HFF-Myc (cell line): ENCODE measurements at regions not wholly inside any gene's neighbourhood (a gene's known extent, or its start where the extent isn't known, plus 50 kb on each side); places are given as distances from the start of the nearest gene placed in this dataset.

Experiments
- DNase-seq: peaks from one replicate; pipeline ENCODE4 v3.0.0-alpha.2; 2011; ENCODE audit warnings: low read depth; ENCODE audit errors: extremely low read depth
- H3K4me3 ChIP-seq: replicated peaks from 2 replicates; pipeline ENCODE4 v1.5.1; 2011; ENCODE audit warnings: low read depth, mild to moderate bottlenecking, control low read depth, low read length
- TF ChIP-seq, protein P1 (sequence below): IDR thresholded peaks from 2 replicates; pipeline ENCODE4 v1.5.1; 2012; ENCODE audit warnings: mild to moderate bottlenecking, low read depth, low read length, control low read depth; ENCODE audit errors: missing control alignments

GRCh38 chr17:36741019-36741902 lies 139.9 kb downstream of the MRM1 start:
- no peak for DNase-seq
- TF ChIP-seq, protein P1, sequence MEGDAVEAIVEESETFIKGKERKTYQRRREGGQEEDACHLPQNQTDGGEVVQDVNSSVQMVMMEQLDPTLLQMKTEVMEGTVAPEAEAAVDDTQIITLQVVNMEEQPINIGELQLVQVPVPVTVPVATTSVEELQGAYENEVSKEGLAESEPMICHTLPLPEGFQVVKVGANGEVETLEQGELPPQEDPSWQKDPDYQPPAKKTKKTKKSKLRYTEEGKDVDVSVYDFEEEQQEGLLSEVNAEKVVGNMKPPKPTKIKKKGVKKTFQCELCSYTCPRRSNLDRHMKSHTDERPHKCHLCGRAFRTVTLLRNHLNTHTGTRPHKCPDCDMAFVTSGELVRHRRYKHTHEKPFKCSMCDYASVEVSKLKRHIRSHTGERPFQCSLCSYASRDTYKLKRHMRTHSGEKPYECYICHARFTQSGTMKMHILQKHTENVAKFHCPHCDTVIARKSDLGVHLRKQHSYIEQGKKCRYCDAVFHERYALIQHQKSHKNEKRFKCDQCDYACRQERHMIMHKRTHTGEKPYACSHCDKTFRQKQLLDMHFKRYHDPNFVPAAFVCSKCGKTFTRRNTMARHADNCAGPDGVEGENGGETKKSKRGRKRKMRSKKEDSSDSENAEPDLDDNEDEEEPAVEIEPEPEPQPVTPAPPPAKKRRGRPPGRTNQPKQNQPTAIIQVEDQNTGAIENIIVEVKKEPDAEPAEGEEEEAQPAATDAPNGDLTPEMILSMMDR = no peak
- no peak overlapping the region for H3K4me3 ChIP-seq

DNA sequence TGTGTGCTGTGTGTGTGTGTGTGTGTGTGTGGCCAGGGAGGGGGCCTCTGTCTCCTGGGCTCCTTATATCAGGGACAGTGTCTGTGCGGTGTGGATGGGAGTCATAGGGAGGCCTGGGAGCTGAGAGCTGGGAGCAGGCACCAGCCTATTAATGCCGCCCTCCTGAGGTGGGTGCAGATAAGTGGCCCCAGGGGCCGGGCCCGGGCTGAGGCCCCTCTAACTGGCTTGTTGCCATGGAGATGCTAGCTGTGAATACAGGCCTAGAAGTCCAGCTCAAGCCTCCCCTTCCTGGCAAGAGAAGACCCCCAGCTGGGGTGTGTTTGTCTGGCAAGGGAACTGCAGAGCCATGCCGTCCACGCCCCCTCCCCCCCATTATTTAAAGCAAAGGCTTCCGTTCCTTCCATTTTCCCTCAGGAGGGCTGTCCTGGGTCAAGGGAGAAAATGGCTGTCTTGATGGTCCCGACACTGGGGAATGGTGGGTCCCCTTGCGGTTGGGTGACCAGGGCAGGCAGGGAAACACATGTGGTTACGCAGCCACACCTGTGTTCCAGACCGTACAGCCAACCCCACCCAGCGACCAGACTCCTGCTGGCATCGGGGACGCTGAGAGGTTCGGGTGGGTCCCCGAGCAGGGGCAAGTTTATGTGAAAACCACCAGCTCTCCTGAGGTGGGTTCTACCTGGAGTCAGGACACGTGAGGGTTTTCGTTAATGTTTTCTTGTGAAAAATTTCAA lies 141.1 kb downstream of the MRM1 start:
- no peak for DNase-seq
- TF ChIP-seq, protein P1 = no peak
- H3K4me3 ChIP-seq = no peak overlapping the region

- no peak overlapping the region for H3K4me3 ChIP-seq
- TF ChIP-seq, protein P1 = no peak
- no peak for DNase-seq
These were observed 141.7 kb downstream of the MRM1 start for GRCh38 chr17:36743130-36743529.

DNA sequence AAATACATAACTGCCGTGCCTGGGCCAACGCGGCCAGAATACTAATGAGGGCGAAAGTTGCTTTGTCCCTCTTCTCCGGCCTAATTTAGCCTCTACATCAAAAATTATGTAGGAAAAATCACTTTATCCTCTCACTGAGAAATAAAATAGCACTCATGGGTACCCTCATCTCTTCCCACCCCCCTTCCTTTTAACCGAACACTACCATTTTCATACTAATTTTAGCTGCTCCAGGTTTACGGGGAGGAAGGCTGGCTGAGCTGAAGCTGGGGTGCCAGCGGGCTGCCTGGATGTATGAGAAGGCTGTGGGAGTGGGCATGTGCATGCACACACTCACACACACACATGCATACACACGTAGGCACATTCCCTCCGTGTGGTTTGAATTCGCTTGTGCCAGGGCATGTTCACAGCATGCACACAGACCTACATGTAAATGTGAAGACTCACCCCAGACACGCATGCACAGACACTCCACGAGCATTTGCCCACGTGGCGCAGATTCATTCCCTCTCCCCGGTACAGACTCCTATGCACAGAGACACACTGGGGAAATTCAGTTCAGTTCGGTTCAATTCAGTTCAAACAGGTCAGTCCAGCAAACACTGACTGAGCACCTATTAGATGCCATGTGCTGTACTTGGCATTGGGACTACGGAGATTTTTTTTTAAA lies 145.1 kb downstream of the MRM1 start:
- TF ChIP-seq, protein P1 = no peak
- no peak overlapping the region for H3K4me3 ChIP-seq
- DNase-seq = no peak

DNA sequence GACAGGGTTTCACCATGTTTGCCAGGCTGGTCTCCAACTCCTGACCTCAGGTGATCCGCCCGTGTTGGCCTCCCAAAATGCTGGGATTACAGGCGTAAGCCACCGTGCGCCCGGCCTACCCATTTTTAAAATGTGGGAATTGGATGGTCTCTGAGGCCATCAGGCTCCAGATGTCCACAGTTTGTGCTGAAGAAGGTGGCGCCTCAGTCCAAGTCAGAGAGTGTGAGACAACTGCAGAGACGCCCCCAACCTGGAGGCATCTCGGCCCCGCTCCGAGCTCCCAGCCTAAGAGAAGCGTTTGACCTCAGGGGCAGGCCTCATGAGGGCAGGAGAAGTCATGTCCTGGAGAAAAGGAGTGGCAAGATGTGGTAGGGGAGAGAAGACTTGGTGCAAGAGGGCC lies 146.5 kb downstream of the MRM1 start:
- DNase-seq = no peak
- no peak overlapping the region for H3K4me3 ChIP-seq
- TF ChIP-seq, protein P1 = no peak

DNA sequence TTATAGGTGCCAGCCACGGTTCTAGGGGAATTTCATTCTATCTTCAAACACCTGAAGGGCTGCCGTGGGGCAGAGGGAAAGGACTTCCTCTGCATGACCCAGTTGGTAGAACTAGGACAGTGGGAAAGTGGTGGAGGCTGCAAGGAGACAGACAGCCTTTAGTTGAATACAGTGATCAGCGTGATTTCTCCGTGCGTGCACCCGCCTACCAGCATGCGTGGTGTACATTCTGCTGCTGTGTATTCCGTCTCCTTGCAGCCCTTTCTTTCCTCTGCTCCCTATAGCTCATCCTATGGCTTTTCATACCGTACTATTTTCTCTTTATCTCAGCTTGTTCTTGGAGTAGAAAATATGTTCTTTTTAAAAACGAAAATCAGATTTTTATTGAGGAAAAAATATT lies 146.9 kb downstream of the MRM1 start:
- H3K4me3 ChIP-seq = no peak overlapping the region
- no peak for DNase-seq
- TF ChIP-seq, protein P1 = no peak
